Upper lobe of right lung (tissue), 1 donor: ENCODE measurements at regions not wholly inside any gene's neighbourhood (a gene's known extent, or its start where the extent isn't known, plus 50 kb on each side); places are given as distances from the start of the nearest gene placed in this dataset.

ENCODE experiments used
- ATAC-seq: fragments of 200-7000 bp; cut with Tn5 transposase; one replicate; pipeline ENCODE4 v1.9.1; 2020; ENCODE audit warnings: mild to moderate bottlenecking, moderate library complexity
- DNase-seq: peaks from one replicate; pipeline ENCODE4 v3.0.0-alpha.2; 2020
- H3K27ac ChIP-seq: fragments of 200-600 bp; one replicate; pipeline ENCODE4 v1.8.0; 2022
- H3K27me3 ChIP-seq: fragments of 200-600 bp; one replicate; pipeline ENCODE4 v1.8.0; 2022; ENCODE audit warnings: mild to moderate bottlenecking
- H3K36me3 ChIP-seq: fragments of 200-600 bp; one replicate; pipeline ENCODE4 v1.8.0; 2022
- H3K4me1 ChIP-seq: fragments of 200-600 bp; one replicate; pipeline ENCODE4 v1.8.0; 2022
- H3K4me3 ChIP-seq: fragments of 200-600 bp; one replicate; pipeline ENCODE4 v1.8.0; 2022; ENCODE audit warnings: mild to moderate bottlenecking
- H3K9me3 ChIP-seq: fragments of 200-600 bp; one replicate; pipeline ENCODE4 v1.8.0; 2022
- CTCF ChIP-seq: fragments of 200-600 bp; IDR thresholded peaks from one replicate; pipeline ENCODE4 v1.8.0; 2022; ENCODE audit warnings: antibody characterized with exemption
- intact Hi-C: fragments of 100-400 bp; cut with DNase I; formaldehyde crosslinking; loops from one replicate; pipeline ENCODE4 v1.11.0; 2022
- donor health status: DM: no; HTN: yes; CAD: no; lungs with severe emphysema.

- TF ChIP-seq CTCF = no peak
- DNase-seq (no peak), ATAC-seq (no peak)
- Histone ChIP-seq H3K27ac (no peak overlapping the region), H3K4me1 (no peaks in the 10 kb centered on the region), H3K27me3 (no peaks in the 10 kb centered on the region), H3K9me3 (no peaks in the 10 kb centered on the region), H3K36me3 (no peaks in the 10 kb centered on the region), H3K4me3 (no peak overlapping the region)
- intact Hi-C loops = no loop called here
Measured at GRCh38 chr7:124351950-124352349, 319.1 kb upstream of the TMEM229A start.

- no peak for DNase-seq
- Histone ChIP-seq H3K27me3 (no peaks in the 10 kb centered on the region), H3K4me1 (no peaks in the 10 kb centered on the region), H3K36me3 (no peaks in the 10 kb centered on the region), H3K27ac (no peak overlapping the region), H3K9me3 (no peaks in the 10 kb centered on the region), H3K4me3 (no peak overlapping the region)
- ATAC-seq = no peak
- no peak for TF ChIP-seq CTCF
- intact Hi-C loops = no loop called here
Measured at GRCh38 chr7:124349443-124349842, 316.6 kb upstream of the TMEM229A start.

- no peak for DNase-seq
- no peaks in the 10 kb centered on the region for H3K27me3 ChIP-seq
- no peaks in the 10 kb centered on the region for H3K4me1 ChIP-seq
- no peak for ATAC-seq
- no peak overlapping the region for H3K27ac ChIP-seq
- no peaks in the 10 kb centered on the region for H3K36me3 ChIP-seq
- H3K4me3 ChIP-seq = no peak overlapping the region
- intact Hi-C loops = no loop called here
- TF ChIP-seq CTCF = no peak
- H3K9me3 ChIP-seq = no peaks in the 10 kb centered on the region
Measured at GRCh38 chr7:124338861-124339260, 306.0 kb upstream of the TMEM229A start.

- Histone ChIP-seq H3K36me3 (no peaks in the 10 kb centered on the region), H3K27ac (no peak overlapping the region), H3K27me3 (no peaks in the 10 kb centered on the region), H3K4me1 (no peaks in the 10 kb centered on the region), H3K4me3 (no peak overlapping the region), H3K9me3 (no peaks in the 10 kb centered on the region)
- no peak for TF ChIP-seq CTCF
- intact Hi-C loops = no loop called here
- ATAC-seq (no peak), DNase-seq (no peak)
Measured at GRCh38 chr7:124330731-124331407, 298.0 kb upstream of the TMEM229A start.

- DNase-seq = no peak
- Histone ChIP-seq H3K36me3 (no peaks in the 10 kb centered on the region), H3K4me1 (no peaks in the 10 kb centered on the region), H3K27me3 (no peaks in the 10 kb centered on the region), H3K27ac (no peak overlapping the region), H3K4me3 (no peak overlapping the region), H3K9me3 (no peaks in the 10 kb centered on the region)
- intact Hi-C loops = no loop called here
- TF ChIP-seq CTCF = no peak
- ATAC-seq = no peak
Measured at GRCh38 chr7:124328774-124329173, 295.9 kb upstream of the TMEM229A start.

- DNase-seq = no peak
- no peak for TF ChIP-seq CTCF
- Histone ChIP-seq H3K4me1 (no peaks in the 10 kb centered on the region), H3K27me3 (no peaks in the 10 kb centered on the region), H3K36me3 (no peaks in the 10 kb centered on the region), H3K27ac (no peak overlapping the region), H3K4me3 (no peak overlapping the region), H3K9me3 (no peaks in the 10 kb centered on the region)
- intact Hi-C loops = no loop called here
- no peak for ATAC-seq
Measured at GRCh38 chr7:124324262-124324661, 291.4 kb upstream of the TMEM229A start.
